A673 (cell line): ENCODE measurements at regions not wholly inside any gene's neighbourhood (a gene's known extent, or its start where the extent isn't known, plus 50 kb on each side); places are given as distances from the start of the nearest gene placed in this dataset.

Experiments
- CTCF ChIP-seq: fragments of 300-800, 200-600 bp; sonication (generic); conservative IDR thresholded peaks from 2 replicates; pipeline ENCODE4 v1.5.1; 2017; ENCODE audit warnings: low read depth, mild to moderate bottlenecking, antibody characterized with exemption, low read length, moderate library complexity, mixed read lengths
- EZH2 ChIP-seq: fragments of 200-600 bp; sonication (generic); IDR thresholded peaks from 2 replicates; pipeline ENCODE4 v1.6.1; 2017; ENCODE audit warnings: borderline replicate concordance, low read depth, mild to moderate bottlenecking, mixed read lengths, antibody characterized with exemption, low read length; ENCODE audit not compliant: poor library complexity, severe bottlenecking

DNA sequence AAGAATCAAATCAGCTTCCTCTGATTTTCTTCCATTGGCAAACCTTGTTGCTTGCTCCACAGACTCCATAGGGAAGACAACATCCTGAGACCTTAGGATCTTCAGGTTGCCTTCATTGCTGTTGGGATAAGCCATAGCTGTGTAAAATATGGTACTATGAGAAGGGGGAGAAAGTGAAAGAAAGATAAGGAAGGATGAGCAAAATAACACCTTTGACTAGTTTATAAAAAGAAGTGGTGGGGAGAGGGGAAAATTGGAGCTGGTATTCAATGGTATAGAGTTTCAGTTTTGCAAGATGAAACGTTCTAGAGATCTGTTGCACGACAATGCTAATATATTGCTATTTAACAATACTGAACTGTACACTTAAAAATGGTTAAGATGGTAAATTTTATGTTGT is 180.4 kb upstream of the PHYHIPL start:
- TF ChIP-seq CTCF (no peak), EZH2 (no peak)
